CD4-positive, alpha-beta T cell treated with Interferon alpha-2 for 1 hour (primary cell): ENCODE measurements at regions not wholly inside any gene's neighbourhood (a gene's known extent, or its start where the extent isn't known, plus 50 kb on each side); places are given as distances from the start of the nearest gene placed in this dataset.
"Not testable (repeated sequence)": the region's sequence is repeated elsewhere in the genome, so short reads cannot be mapped to it uniquely, and the experiment has no call there.

ENCODE experiments used
- DNase-seq, 2 donors: peaks; one replicate each; pipeline ENCODE4 v3.0.0-alpha.2; 2020 to 2022

GRCh38 chr2:65622951-65623535, 190.6 kb upstream of the SPRED2 start:
- no peak for DNase-seq

- DNase-seq: no peak
These were observed 190.1 kb upstream of the SPRED2 start for GRCh38 chr2:65622499-65622898.

- DNase-seq: no peak
These were observed 188.1 kb upstream of the SPRED2 start for GRCh38 chr2:65620524-65620923.

- DNase-seq: no peak
These were observed 187.6 kb upstream of the SPRED2 start for GRCh38 chr2:65620026-65620425.

- DNase-seq: no peak
These were observed 183.2 kb upstream of the SPRED2 start for GRCh38 chr2:65615602-65616001.

- DNase-seq: no peak
These were observed 181.7 kb upstream of the SPRED2 start for GRCh38 chr2:65613968-65614555.

GRCh38 chr2:65611488-65611887, 179.1 kb upstream of the SPRED2 start:
- no peak for DNase-seq

GRCh38 chr2:65608916-65609315, 176.5 kb upstream of the SPRED2 start:
- no peak for DNase-seq

GRCh38 chr2:65608466-65608865, 176.1 kb upstream of the SPRED2 start:
- no peak for DNase-seq

GRCh38 chr2:65607662-65608305, 175.4 kb upstream of the SPRED2 start:
- no peak for DNase-seq

GRCh38 chr2:65605743-65606058, 173.3 kb upstream of the SPRED2 start:
- DNase-seq: no peak

- no peak for DNase-seq
These were observed 172.8 kb upstream of the SPRED2 start for GRCh38 chr2:65605058-65605742.

GRCh38 chr2:65604246-65604645, 171.8 kb upstream of the SPRED2 start:
- no peak for DNase-seq

- DNase-seq: no peak
These were observed 170.3 kb upstream of the SPRED2 start for GRCh38 chr2:65602603-65603235.

GRCh38 chr2:65600871-65601270, 168.5 kb upstream of the SPRED2 start:
- DNase-seq: not testable (repeated sequence)

GRCh38 chr2:65600351-65600750, 168.0 kb upstream of the SPRED2 start:
- DNase-seq: not testable (repeated sequence)

- DNase-seq: no peak
These were observed 167.3 kb upstream of the SPRED2 start for GRCh38 chr2:65599693-65600092.

- no peak for DNase-seq
These were observed 166.6 kb upstream of the SPRED2 start for GRCh38 chr2:65598996-65599395.

GRCh38 chr2:65598264-65598663, 165.9 kb upstream of the SPRED2 start:
- DNase-seq: no peak

- no peak for DNase-seq
These were observed 163.2 kb upstream of the SPRED2 start for GRCh38 chr2:65595630-65596029.

- DNase-seq: no peak
These were observed 161.8 kb upstream of the SPRED2 start for GRCh38 chr2:65594150-65594549.

GRCh38 chr2:65589667-65590066, 157.3 kb upstream of the SPRED2 start:
- DNase-seq: no peak

GRCh38 chr2:65587779-65588178, 155.4 kb upstream of the SPRED2 start:
- DNase-seq: no peak

- DNase-seq: no peak
These were observed 154.1 kb upstream of the SPRED2 start for GRCh38 chr2:65586516-65586915.
